SK-N-SH (cell line): ENCODE measurements at regions not wholly inside any gene's neighbourhood (a gene's known extent, or its start where the extent isn't known, plus 50 kb on each side); places are given as distances from the start of the nearest gene placed in this dataset.

Source experiments
- CTCF ChIA-PET: fragments of 300-600, 350-600 bp; formaldehyde crosslinking; extraction: SDS; loops from one replicate; lab custom pipeline; 2021; lab: Yijun Ruan, JAX
- POLR2A ChIA-PET: fragments of 350-600 bp; sonication (Branson Sonifier 250); formaldehyde crosslinking; extraction: SDS; loops from one replicate; lab custom pipeline; 2020; ENCODE audit warnings: antibody characterized with exemption, inconsistent platforms; lab: Yijun Ruan, JAX
- DNase-seq: peaks from one replicate; pipeline ENCODE4 v3.0.0; 2012
- H2AFZ ChIP-seq: fragments of 200-600 bp; sonication (generic); 2 replicates; pipeline ENCODE4 v1.8.1; 2016; ENCODE audit warnings: antibody characterized with exemption, mild to moderate bottlenecking, low read depth
- H3F3A ChIP-seq: fragments of 200-600 bp; sonication (generic); replicated peaks from 2 replicates; pipeline ENCODE3; 2016; ENCODE audit warnings: antibody characterized with exemption, mild to moderate bottlenecking; ENCODE audit not compliant: insufficient read depth
- H3K27ac ChIP-seq, 2 experiments: fragments of 200-500 bp in 1 of 2; fragments of 200-600 bp in 1 of 2; sonication (Bioruptor generic) in 1 of 2; sonication (generic), shearing (Covaris generic) in 1 of 2; 2 replicates each; pipeline versions ENCODE4 v1.5.1 to v1.6.1; 2014 to 2016; ENCODE audit warnings: low read depth in 2 of 2, inconsistent platforms in 1 of 2, low read length in 1 of 2, mild to moderate bottlenecking in 1 of 2, mixed read lengths in 1 of 2
- H3K27me3 ChIP-seq: fragments of 200-600 bp; sonication (generic), shearing (Covaris generic); 2 replicates; pipeline ENCODE4 v1.6.1; 2016; ENCODE audit warnings: mixed run types; ENCODE audit not compliant: insufficient read depth
- H3K36me3 ChIP-seq, 2 experiments: fragments of 200-500 bp in 1 of 2; fragments of 200-600 bp in 1 of 2; sonication (Bioruptor generic) in 1 of 2; sonication (generic) in 1 of 2; replicated peaks in 1 of 2; 2 replicates each; pipeline versions ENCODE3 to v1.5.1; 2014 to 2016; ENCODE audit warnings: low read length in 1 of 2, mild to moderate bottlenecking in 1 of 2; ENCODE audit not compliant: insufficient read depth in 2 of 2, control insufficient read depth in 1 of 2
- H3K4me1 ChIP-seq, 2 experiments: fragments of 200-500 bp in 1 of 2; fragments of 200-600 bp in 1 of 2; sonication (Bioruptor generic) in 1 of 2; sonication (generic), shearing (Covaris generic) in 1 of 2; 2 replicates each; pipeline versions ENCODE4 v1.5.1 to v1.6.1; 2014 to 2016; ENCODE audit warnings: low read depth in 1 of 2, low read length in 1 of 2, mixed run types in 1 of 2; ENCODE audit not compliant: insufficient read depth in 2 of 2, control insufficient read depth in 1 of 2
- H3K4me2 ChIP-seq: fragments of 200-600 bp; sonication (generic), shearing (Covaris generic); 2 replicates; pipeline ENCODE4 v1.6.1; 2017; ENCODE audit warnings: mixed run types
- H3K4me3 ChIP-seq, 2 experiments: fragments of 200-500 bp in 1 of 2; fragments of 200-600 bp in 1 of 2; sonication (Bioruptor generic) in 1 of 2; sonication (generic), shearing (Covaris generic) in 1 of 2; 2 replicates each; pipeline versions ENCODE4 v1.5.1 to v1.8.1; 2014 to 2016; ENCODE audit warnings: low read depth in 2 of 2, inconsistent platforms in 1 of 2, low read length in 1 of 2, mild to moderate bottlenecking in 1 of 2, mixed read lengths in 1 of 2, moderate library complexity in 1 of 2
- H3K79me2 ChIP-seq: fragments of 200-600 bp; sonication (generic); 2 replicates; pipeline ENCODE4 v1.8.1; 2017; ENCODE audit warnings: mild to moderate bottlenecking; ENCODE audit not compliant: insufficient read depth
- H3K9ac ChIP-seq: fragments of 200-600 bp; sonication (generic); 2 replicates; pipeline ENCODE4 v1.6.1; 2017; ENCODE audit warnings: mixed run types
- H3K9me2 ChIP-seq: fragments of 200-600 bp; sonication (generic); 2 replicates; pipeline ENCODE4 v1.6.1; 2017; ENCODE audit warnings: mixed run types
- H3K9me3 ChIP-seq: fragments of 200-600 bp; sonication (generic); 2 replicates; pipeline ENCODE4 v1.6.1; 2017; ENCODE audit warnings: mixed run types, mild to moderate bottlenecking, moderate library complexity
- H4K20me1 ChIP-seq: fragments of 200-600 bp; sonication (generic); 2 replicates; pipeline ENCODE4 v1.6.1; 2017; ENCODE audit warnings: mild to moderate bottlenecking, mixed run types; ENCODE audit not compliant: insufficient read depth
- CHD2 ChIP-seq: fragments of 150-350 bp; IDR thresholded peaks from 2 replicates; pipeline ENCODE4 v1.6.1; 2018; ENCODE audit warnings: low read length; ENCODE audit not compliant: partially characterized antibody
- ELF1 ChIP-seq: IDR thresholded peaks from 2 replicates; pipeline ENCODE4 v1.4.0; 2012
- EP300 ChIP-seq, 2 experiments: IDR thresholded peaks; 2 replicates each; pipeline versions ENCODE4 v1.4.0 to v1.6.1; 2012; ENCODE audit warnings: borderline replicate concordance in 1 of 2, low read depth in 1 of 2, low read length in 1 of 2
- FOSL2 ChIP-seq: IDR thresholded peaks from 2 replicates; pipeline ENCODE4 v1.4.0; 2012; ENCODE audit warnings: low read depth, mild to moderate bottlenecking, moderate library complexity, borderline replicate concordance
- FOXM1 ChIP-seq: IDR thresholded peaks from 2 replicates; pipeline ENCODE4 v1.4.0; 2012; ENCODE audit warnings: low read depth, mild to moderate bottlenecking
- GABPA ChIP-seq: IDR thresholded peaks from 2 replicates; pipeline ENCODE4 v1.4.0; 2012; ENCODE audit warnings: low read depth, mild to moderate bottlenecking
- JUND ChIP-seq: IDR thresholded peaks from 2 replicates; pipeline ENCODE4 v1.4.0; 2012
- MXI1 ChIP-seq: IDR thresholded peaks from 2 replicates; pipeline ENCODE4 v1.6.1; 2012; ENCODE audit warnings: mild to moderate bottlenecking, low read depth, low read length, improper control_type of control experiment
- POLR2AphosphoS5 ChIP-seq: IDR thresholded peaks from 2 replicates; pipeline ENCODE4 v1.6.1; 2012; ENCODE audit warnings: low read depth, low read length
- RAD21 ChIP-seq: IDR thresholded peaks from 2 replicates; pipeline ENCODE4 v1.6.1; 2012; ENCODE audit warnings: mild to moderate bottlenecking, low read length
- RCOR1 ChIP-seq: fragments of 150-350 bp; IDR thresholded peaks from 2 replicates; pipeline ENCODE4 v1.6.1; 2017; ENCODE audit warnings: antibody characterized with exemption, low read length
- SMC3 ChIP-seq: IDR thresholded peaks from 2 replicates; pipeline ENCODE4 v1.6.1; 2012; ENCODE audit warnings: low read depth, low read length, improper control_type of control experiment
- TCF12 ChIP-seq: IDR thresholded peaks from 2 replicates; pipeline ENCODE4 v1.4.0; 2012
- YY1 ChIP-seq: IDR thresholded peaks from 2 replicates; pipeline ENCODE4 v1.4.0; 2012; ENCODE audit warnings: low read depth, mild to moderate bottlenecking
- WGBS: methylation state at CpG from one replicate; pipeline ENCODE4 v1.1.6; 2017; ENCODE audit warnings: low lambda C conversion rate; 5-methylcytosine and 5-hydroxymethylcytosine counted together
- TF ChIP-seq, protein P1 (sequence below): fragments of 200-600 bp; sonication (generic); IDR thresholded peaks from 2 replicates; pipeline ENCODE4 v1.6.1; 2017; ENCODE audit warnings: antibody characterized with exemption, mild to moderate bottlenecking, moderate library complexity
- TF ChIP-seq, protein P2 (sequence below): IDR thresholded peaks from 2 replicates; pipeline ENCODE4 v1.6.1; 2012; ENCODE audit warnings: mild to moderate bottlenecking, low read depth, low read length, moderate library complexity
- TF ChIP-seq, protein P3 (sequence below): IDR thresholded peaks from 2 replicates; pipeline ENCODE4 v1.4.0; 2012; ENCODE audit warnings: low read depth, borderline replicate concordance

DNA sequence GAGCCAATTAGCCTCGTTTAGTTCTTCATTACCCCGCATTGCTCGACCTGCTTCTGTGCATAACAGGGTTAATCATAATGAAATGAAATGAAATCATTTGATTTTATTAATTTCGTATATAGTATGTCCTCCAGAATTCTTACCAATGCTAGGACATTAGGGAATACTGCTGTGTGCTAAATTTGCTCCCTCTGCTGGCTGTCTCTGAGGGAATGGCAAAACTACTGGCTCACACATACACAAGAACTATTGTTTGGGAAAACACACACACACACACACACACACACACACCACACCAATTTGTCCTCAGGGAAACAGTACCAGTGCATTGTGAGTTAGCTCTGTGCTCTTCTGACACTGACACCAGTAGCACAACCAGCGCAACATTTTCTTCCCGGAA, 273.3 kb upstream of the TCF4 start:
- H3K27ac ChIP-seq = no peak overlapping the region
- H4K20me1 ChIP-seq = no peaks in the 10 kb centered on the region
- no peaks in the 10 kb centered on the region for H3K27me3 ChIP-seq
- CTCF ChIA-PET = interaction anchor here (0.7 to 1.7 kb wide), 8 partner anchors 10 to 715 kb away, joined by 3 to 13 read pairs (median 4); no protein-coding TSS in a partner anchor
- no peaks in the 10 kb centered on the region for H3K79me2 ChIP-seq
- no peak for DNase-seq
- H3K4me3 ChIP-seq = no peak overlapping the region
- WGBS = 58% methylated on average over 6 of the region's 6 CpGs
- TF ChIP-seq RAD21 = peak; percentile 69
- TF ChIP-seq, protein P1, sequence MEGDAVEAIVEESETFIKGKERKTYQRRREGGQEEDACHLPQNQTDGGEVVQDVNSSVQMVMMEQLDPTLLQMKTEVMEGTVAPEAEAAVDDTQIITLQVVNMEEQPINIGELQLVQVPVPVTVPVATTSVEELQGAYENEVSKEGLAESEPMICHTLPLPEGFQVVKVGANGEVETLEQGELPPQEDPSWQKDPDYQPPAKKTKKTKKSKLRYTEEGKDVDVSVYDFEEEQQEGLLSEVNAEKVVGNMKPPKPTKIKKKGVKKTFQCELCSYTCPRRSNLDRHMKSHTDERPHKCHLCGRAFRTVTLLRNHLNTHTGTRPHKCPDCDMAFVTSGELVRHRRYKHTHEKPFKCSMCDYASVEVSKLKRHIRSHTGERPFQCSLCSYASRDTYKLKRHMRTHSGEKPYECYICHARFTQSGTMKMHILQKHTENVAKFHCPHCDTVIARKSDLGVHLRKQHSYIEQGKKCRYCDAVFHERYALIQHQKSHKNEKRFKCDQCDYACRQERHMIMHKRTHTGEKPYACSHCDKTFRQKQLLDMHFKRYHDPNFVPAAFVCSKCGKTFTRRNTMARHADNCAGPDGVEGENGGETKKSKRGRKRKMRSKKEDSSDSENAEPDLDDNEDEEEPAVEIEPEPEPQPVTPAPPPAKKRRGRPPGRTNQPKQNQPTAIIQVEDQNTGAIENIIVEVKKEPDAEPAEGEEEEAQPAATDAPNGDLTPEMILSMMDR = peak; percentile 67
- TF ChIP-seq, protein P2, sequence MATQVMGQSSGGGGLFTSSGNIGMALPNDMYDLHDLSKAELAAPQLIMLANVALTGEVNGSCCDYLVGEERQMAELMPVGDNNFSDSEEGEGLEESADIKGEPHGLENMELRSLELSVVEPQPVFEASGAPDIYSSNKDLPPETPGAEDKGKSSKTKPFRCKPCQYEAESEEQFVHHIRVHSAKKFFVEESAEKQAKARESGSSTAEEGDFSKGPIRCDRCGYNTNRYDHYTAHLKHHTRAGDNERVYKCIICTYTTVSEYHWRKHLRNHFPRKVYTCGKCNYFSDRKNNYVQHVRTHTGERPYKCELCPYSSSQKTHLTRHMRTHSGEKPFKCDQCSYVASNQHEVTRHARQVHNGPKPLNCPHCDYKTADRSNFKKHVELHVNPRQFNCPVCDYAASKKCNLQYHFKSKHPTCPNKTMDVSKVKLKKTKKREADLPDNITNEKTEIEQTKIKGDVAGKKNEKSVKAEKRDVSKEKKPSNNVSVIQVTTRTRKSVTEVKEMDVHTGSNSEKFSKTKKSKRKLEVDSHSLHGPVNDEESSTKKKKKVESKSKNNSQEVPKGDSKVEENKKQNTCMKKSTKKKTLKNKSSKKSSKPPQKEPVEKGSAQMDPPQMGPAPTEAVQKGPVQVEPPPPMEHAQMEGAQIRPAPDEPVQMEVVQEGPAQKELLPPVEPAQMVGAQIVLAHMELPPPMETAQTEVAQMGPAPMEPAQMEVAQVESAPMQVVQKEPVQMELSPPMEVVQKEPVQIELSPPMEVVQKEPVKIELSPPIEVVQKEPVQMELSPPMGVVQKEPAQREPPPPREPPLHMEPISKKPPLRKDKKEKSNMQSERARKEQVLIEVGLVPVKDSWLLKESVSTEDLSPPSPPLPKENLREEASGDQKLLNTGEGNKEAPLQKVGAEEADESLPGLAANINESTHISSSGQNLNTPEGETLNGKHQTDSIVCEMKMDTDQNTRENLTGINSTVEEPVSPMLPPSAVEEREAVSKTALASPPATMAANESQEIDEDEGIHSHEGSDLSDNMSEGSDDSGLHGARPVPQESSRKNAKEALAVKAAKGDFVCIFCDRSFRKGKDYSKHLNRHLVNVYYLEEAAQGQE = no peak
- TF ChIP-seq SMC3 = peak; percentile 69
- TF ChIP-seq POLR2AphosphoS5 = no peak
- no peak for TF ChIP-seq ELF1
- TF ChIP-seq, all 33 proteins: peak for 3
- Histone ChIP-seq H3K9ac (no peak overlapping the region), H3F3A (peaks cover 9% of the 10 kb centered on the region), H3K9me3 (no peaks in the 10 kb centered on the region), H3K4me2 (no peak overlapping the region), H3K36me3 (no peaks in the 10 kb centered on the region), H3K4me1 (peaks cover 6 to 29% of the 10 kb centered on the region in 2 experiments; a peak in 3 of 4 replicates), H2AFZ (no peak overlapping the region), H3K9me2 (no peaks in the 10 kb centered on the region)
- POLR2A ChIA-PET = no interaction called here

DNA sequence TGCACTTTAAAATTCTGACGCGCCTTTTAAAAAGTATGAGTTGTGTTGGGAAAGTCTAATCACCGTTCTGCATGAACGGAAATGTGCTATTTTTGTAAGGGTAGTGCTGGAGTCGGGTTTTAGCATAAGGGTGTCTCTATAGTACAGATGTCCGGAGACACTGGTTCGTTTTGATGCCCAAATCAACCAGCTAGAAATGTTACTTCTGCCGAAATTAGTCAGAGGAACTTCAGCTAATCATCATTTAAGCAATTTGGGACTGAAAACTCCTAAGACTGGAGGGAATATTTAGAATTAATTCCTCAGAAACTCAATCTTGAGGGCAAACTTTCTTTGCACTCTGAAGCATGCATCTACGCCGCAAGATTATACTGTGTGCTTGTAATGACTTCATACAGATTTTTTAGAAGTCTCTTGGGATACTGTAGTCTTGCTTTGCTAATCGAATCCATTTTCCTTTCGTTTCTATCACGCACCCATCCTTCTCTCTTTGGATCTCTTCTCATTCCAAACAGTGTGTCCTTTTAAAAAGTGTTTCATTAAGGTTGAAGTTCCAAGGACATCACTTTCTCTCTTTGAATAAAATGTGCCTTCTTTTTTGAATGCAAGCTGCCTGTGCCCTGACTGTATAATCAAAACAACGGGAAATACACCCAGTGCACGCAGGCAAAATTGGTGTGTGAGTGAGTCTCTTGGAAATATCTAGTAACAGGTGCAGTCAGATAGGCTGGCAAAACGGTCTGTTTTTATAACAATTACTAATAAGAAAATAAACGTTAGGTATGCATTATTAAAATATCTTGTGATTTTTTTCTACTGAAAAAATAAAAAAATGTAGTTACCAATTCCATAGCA, 270.9 kb upstream of the TCF4 start:
- no peak overlapping the region for H3K4me2 ChIP-seq
- H3K9me3 ChIP-seq = no peaks in the 10 kb centered on the region
- no peaks in the 10 kb centered on the region for H4K20me1 ChIP-seq
- no peaks in the 10 kb centered on the region for H3K27me3 ChIP-seq
- H3K27ac ChIP-seq = no peak overlapping the region
- no peaks in the 10 kb centered on the region for H3K9me2 ChIP-seq
- no peak for DNase-seq
- CTCF ChIA-PET = interaction anchor here (1.0 kb wide), 1 partner anchor 77 kb away, joined by 3 read pairs; no protein-coding TSS in a partner anchor
- H3K9ac ChIP-seq = no peak overlapping the region
- H3K36me3 ChIP-seq = no peaks in the 10 kb centered on the region
- H3K4me3 ChIP-seq = no peak overlapping the region
- peaks cover 22% of the 10 kb centered on the region for H3F3A ChIP-seq
- no peak overlapping the region for H2AFZ ChIP-seq
- WGBS = 90% methylated on average over 17 of the region's 17 CpGs
- H3K79me2 ChIP-seq = no peaks in the 10 kb centered on the region
- peaks cover 6 to 22% of the 10 kb centered on the region in 2 experiments; a peak in 3 of 4 replicates for H3K4me1 ChIP-seq
- POLR2A ChIA-PET = interaction anchor here (0.7 kb wide), 1 partner anchor 461 kb away, joined by 3 read pairs; no protein-coding TSS in a partner anchor
- TF ChIP-seq, protein P3, sequence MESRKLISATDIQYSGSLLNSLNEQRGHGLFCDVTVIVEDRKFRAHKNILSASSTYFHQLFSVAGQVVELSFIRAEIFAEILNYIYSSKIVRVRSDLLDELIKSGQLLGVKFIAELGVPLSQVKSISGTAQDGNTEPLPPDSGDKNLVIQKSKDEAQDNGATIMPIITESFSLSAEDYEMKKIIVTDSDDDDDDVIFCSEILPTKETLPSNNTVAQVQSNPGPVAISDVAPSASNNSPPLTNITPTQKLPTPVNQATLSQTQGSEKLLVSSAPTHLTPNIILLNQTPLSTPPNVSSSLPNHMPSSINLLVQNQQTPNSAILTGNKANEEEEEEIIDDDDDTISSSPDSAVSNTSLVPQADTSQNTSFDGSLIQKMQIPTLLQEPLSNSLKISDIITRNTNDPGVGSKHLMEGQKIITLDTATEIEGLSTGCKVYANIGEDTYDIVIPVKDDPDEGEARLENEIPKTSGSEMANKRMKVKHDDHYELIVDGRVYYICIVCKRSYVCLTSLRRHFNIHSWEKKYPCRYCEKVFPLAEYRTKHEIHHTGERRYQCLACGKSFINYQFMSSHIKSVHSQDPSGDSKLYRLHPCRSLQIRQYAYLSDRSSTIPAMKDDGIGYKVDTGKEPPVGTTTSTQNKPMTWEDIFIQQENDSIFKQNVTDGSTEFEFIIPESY = no peak
- TF ChIP-seq, protein P1 = no peak
- TF ChIP-seq JUND = no peak
- TF ChIP-seq RCOR1 = no peak
- TF ChIP-seq CHD2 = no peak
- TF ChIP-seq POLR2AphosphoS5 = no peak
- TF ChIP-seq FOSL2 = no peak
- no peak for TF ChIP-seq EP300 (IDR thresholded peaks at IDR 0.05; ENCODE audit: borderline replicate concordance in 1 of 2, low read depth in 1 of 2, low read length in 1 of 2)
- TF ChIP-seq GABPA = no peak
- TF ChIP-seq TCF12 = no peak
- TF ChIP-seq YY1 = no peak
- no peak for TF ChIP-seq MXI1
- TF ChIP-seq FOXM1 = no peak
